ENCODE measurements at regions not wholly inside any gene's neighbourhood (a gene's known extent, or its start where the extent isn't known, plus 50 kb on each side); places are given as distances from the start of the nearest gene placed in this dataset.

DNA sequence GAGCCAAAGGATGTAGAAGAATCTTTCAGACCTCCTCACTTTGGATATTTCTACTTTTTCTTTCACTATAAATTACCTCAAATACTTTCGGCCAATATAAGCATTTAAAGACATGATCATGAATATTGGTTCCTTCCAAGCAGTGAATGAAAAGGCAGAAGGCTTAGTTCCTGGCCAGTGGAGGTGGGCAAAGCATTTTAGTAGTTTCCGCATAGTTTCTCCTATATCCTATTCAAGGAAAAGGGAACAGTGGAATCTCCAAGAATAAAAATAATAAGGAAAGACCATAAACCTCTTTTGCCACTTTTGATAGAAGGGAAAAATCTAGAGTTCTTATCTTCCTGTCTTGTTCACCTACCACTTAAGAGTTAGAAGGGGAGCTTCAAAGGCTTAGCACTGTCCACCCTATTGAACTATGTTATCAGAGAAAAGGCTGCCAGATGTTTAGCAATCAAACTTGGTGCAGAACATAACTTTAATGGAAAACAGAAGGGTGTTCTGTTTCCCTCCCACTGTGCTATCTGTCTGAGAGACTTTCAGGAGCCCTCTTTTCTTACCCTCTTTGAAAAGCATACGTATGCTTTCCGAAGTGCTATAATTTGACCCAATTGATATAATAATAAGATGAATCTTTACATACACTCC lies 155.6 kb upstream of the DPH6 start:
- TF ChIP-seq PCBP2 (IDR thresholded peaks at IDR 0.05; ENCODE audit: low read depth, low read length, poor library complexity, severe bottlenecking) (no peak), ZNF347 (CRISPR knock-in tag; IDR thresholded peaks at IDR 0.05; ENCODE audit: low read depth) (no peak)
